Loucy (cell line): ENCODE measurements at regions not wholly inside any gene's neighbourhood (a gene's known extent, or its start where the extent isn't known, plus 50 kb on each side); places are given as distances from the start of the nearest gene placed in this dataset.
"Not testable (repeated sequence)": the region's sequence is repeated elsewhere in the genome, so short reads cannot be mapped to it uniquely, and the experiment has no call there.

Experiments used
- CTCF ChIP-seq: fragments of 200-600 bp; sonication (generic); conservative IDR thresholded peaks from 2 replicates; pipeline ENCODE4 v1.5.1; 2014; ENCODE audit warnings: mild to moderate bottlenecking, antibody characterized with exemption, low read length
- EZH2phosphoT487 ChIP-seq: fragments of 200-600 bp; IDR thresholded peaks from 2 replicates; pipeline ENCODE4 v1.6.1; 2018; ENCODE audit warnings: antibody characterized with exemption, mild to moderate bottlenecking, moderate library complexity, borderline replicate concordance

- not testable (repeated sequence) for TF ChIP-seq CTCF, EZH2phosphoT487
Observed at GRCh38 chr7:56889454-56889853, 242.8 kb downstream of the ZNF479 start.
